H1 (cell line): ENCODE measurements at regions not wholly inside any gene's neighbourhood (a gene's known extent, or its start where the extent isn't known, plus 50 kb on each side); places are given as distances from the start of the nearest gene placed in this dataset.

Experiments
- BACH1 ChIP-seq: IDR thresholded peaks from 2 replicates; pipeline ENCODE4 v1.6.1; 2012; ENCODE audit warnings: low read length, improper control_type of control experiment
- CBX5 ChIP-seq: fragments of 300-800, 300-1000 bp; sonication (generic); IDR thresholded peaks from 2 replicates; pipeline ENCODE4 v1.7.1; 2016; ENCODE audit warnings: antibody characterized with exemption, low read length, low read depth
- CHD7 ChIP-seq: fragments of 300-600 bp; sonication (generic); IDR thresholded peaks from 2 replicates; pipeline ENCODE4 v1.7.1; 2012; ENCODE audit warnings: low read length, moderate library complexity, mild to moderate bottlenecking, inconsistent platforms; ENCODE audit not compliant: insufficient replicate concordance
- HDAC2 ChIP-seq, 2 experiments: fragments of 300-600 bp in 1 of 2; sonication (generic) in 1 of 2; IDR thresholded peaks; 2 replicates each; pipeline ENCODE4 v1.6.1; 2011 to 2012; ENCODE audit warnings: low read depth in 2 of 2, low read length in 2 of 2, mild to moderate bottlenecking in 2 of 2, moderate library complexity in 2 of 2, borderline replicate concordance in 1 of 2, inconsistent platforms in 1 of 2
- KDM4A ChIP-seq: IDR thresholded peaks from one replicate; pipeline ENCODE4 v1.7.1; 2012; ENCODE audit warnings: low read depth, mild to moderate bottlenecking, moderate library complexity, low read length, inconsistent platforms; ENCODE audit not compliant: severe bottlenecking
- POU5F1 ChIP-seq: IDR thresholded peaks from 2 replicates; pipeline ENCODE4 v1.6.1; 2011; ENCODE audit warnings: low read depth, mild to moderate bottlenecking, low read length, moderate library complexity
- TAF7 ChIP-seq: optimal IDR thresholded peaks from 2 replicates; pipeline ENCODE3; 2011; ENCODE audit warnings: low read depth, mild to moderate bottlenecking, inconsistent platforms, low read length, moderate library complexity, borderline replicate concordance

GRCh38 chr17:22511431-22511830 lies 819.1 kb downstream of the KCNJ18 start (continued):
- TF ChIP-seq CHD7 (no peak), HDAC2 (IDR thresholded peaks at IDR 0.05; ENCODE audit: borderline replicate concordance in 1 of 2, low read depth in 2 of 2, low read length in 2 of 2) (no peak), BACH1 (no peak), CBX5 (no peak), KDM4A (no peak), TAF7 (no peak), POU5F1 (no peak)
